Fibroblast of pulmonary artery (primary cell): ENCODE measurements at regions not wholly inside any gene's neighbourhood (a gene's known extent, or its start where the extent isn't known, plus 50 kb on each side); places are given as distances from the start of the nearest gene placed in this dataset.
A peak's percentile ranks its signal among the peaks of the same experiment; 100 is the strongest.

Experiments used
- DNase-seq: peaks from one replicate; pipeline ENCODE4 v3.0.0-alpha.2; 2010; ENCODE audit warnings: low read depth
- H3K4me3 ChIP-seq: replicated peaks from 2 replicates; pipeline ENCODE4 v1.5.1; 2011; ENCODE audit warnings: low read depth, mild to moderate bottlenecking, control low read depth, low read length, moderate library complexity
- CTCF ChIP-seq: IDR thresholded peaks from 2 replicates; pipeline ENCODE4 v1.5.1; 2011; ENCODE audit warnings: mild to moderate bottlenecking, control low read depth, low read length, inconsistent platforms; ENCODE audit errors: missing control alignments

- peak; percentile 36 for TF ChIP-seq CTCF
- H3K4me3 ChIP-seq: no peak overlapping the region
- no peak for DNase-seq
These were observed 317.8 kb upstream of the C2CD4B start for GRCh38 chr15:62482785-62483429.

- no peak overlapping the region for H3K4me3 ChIP-seq
- no peak for DNase-seq
- TF ChIP-seq CTCF: no peak
These were observed 318.7 kb upstream of the C2CD4B start for GRCh38 chr15:62483814-62484213.

GRCh38 chr15:62485170-62485720 lies 320.2 kb upstream of the C2CD4B start:
- H3K4me3 ChIP-seq: no peak overlapping the region
- DNase-seq: no peak
- no peak for TF ChIP-seq CTCF

GRCh38 chr15:62486041-62486440 lies 321.0 kb upstream of the C2CD4B start:
- no peak for TF ChIP-seq CTCF
- DNase-seq: no peak
- no peak overlapping the region for H3K4me3 ChIP-seq

- H3K4me3 ChIP-seq: no peak overlapping the region
- TF ChIP-seq CTCF: no peak
- no peak for DNase-seq
These were observed 323.3 kb upstream of the C2CD4B start for GRCh38 chr15:62488387-62488786.

GRCh38 chr15:62491642-62492041 lies 326.6 kb upstream of the C2CD4B start:
- TF ChIP-seq CTCF: no peak
- no peak overlapping the region for H3K4me3 ChIP-seq
- peak; percentile 73 for DNase-seq

GRCh38 chr15:62492900-62493299 lies 327.8 kb upstream of the C2CD4B start:
- TF ChIP-seq CTCF: no peak
- no peak overlapping the region for H3K4me3 ChIP-seq
- no peak for DNase-seq
